K562 (cell line): ENCODE measurements at regions not wholly inside any gene's neighbourhood (a gene's known extent, or its start where the extent isn't known, plus 50 kb on each side); places are given as distances from the start of the nearest gene placed in this dataset.

Experiments
- ATAC-seq: fragments of 200-7000 bp; cut with Tn5 transposase; 3 replicates; pipeline ENCODE4 v1.9.1; 2020; ENCODE audit warnings: moderate library complexity
- BruUV-seq: library from RNA; stranded (reverse); fragments of 400-500 nt; replicated peaks from 2 replicates; lab custom pipeline; 2021; lab: Mats Ljungman, UMichigan
- CTCF ChIA-PET: fragments of 300-600 bp; formaldehyde crosslinking; extraction: SDS; loops from one replicate; lab custom pipeline; 2021; ENCODE audit warnings: low intra/inter-chr PET ratio; lab: Yijun Ruan, JAX
- POLR2A ChIA-PET: fragments of 300-600, 350-650 bp; sonication (Branson Sonifier 250); formaldehyde crosslinking; extraction: SDS; loops from one replicate; lab custom pipeline; 2021; ENCODE audit warnings: antibody characterized with exemption, inconsistent platforms; lab: Yijun Ruan, JAX
- DNase-seq, 4 experiments: peaks; one replicate each; pipeline versions ENCODE4 v3.0.0 to v3.0.0-alpha.2; 2011 to 2018; ENCODE audit warnings: low spot score in 3 of 4, mixed read lengths in 3 of 4; ENCODE audit errors: extremely low read depth in 1 of 4
- FAIRE-seq: peaks from 2 replicates; lab custom pipeline; 2011; peaks lifted over from hg19 to GRCh38; lab: Jason Lieb, UNC
- H2AFZ ChIP-seq: 2 replicates; pipeline ENCODE4 v1.6.0; 2011; ENCODE audit warnings: low read depth, low read length, control low read depth, inconsistent platforms
- H3K27ac ChIP-seq: fragments of 200-600 bp; 3 replicates; pipeline ENCODE4 v1.8.0; 2011; ENCODE audit warnings: low read depth, mild to moderate bottlenecking, control low read depth, inconsistent platforms, low read length, moderate library complexity, mixed read lengths; ENCODE audit errors: extremely low read depth
- H3K27me3 ChIP-seq, 2 experiments: fragments of 300-600 bp in 1 of 2; 2 replicates in 1 of 2; 3 replicates in 1 of 2; pipeline versions ENCODE4 v1.6.0 to v1.8.0; 2011; ENCODE audit warnings: inconsistent platforms in 2 of 2, low read length in 2 of 2, mild to moderate bottlenecking in 1 of 2, mixed read lengths in 1 of 2, moderate library complexity in 1 of 2; ENCODE audit not compliant: control insufficient read depth in 2 of 2, insufficient read depth in 2 of 2
- H3K36me3 ChIP-seq: fragments of 300-600 bp; 3 replicates; pipeline ENCODE4 v1.8.0; 2011; ENCODE audit warnings: mild to moderate bottlenecking, low read length, inconsistent platforms; ENCODE audit not compliant: control insufficient read depth, insufficient read depth
- H3K4me1 ChIP-seq, 2 experiments: fragments of 200-600 bp in 1 of 2; replicated peaks in 1 of 2; 2 replicates in 1 of 2; 3 replicates in 1 of 2; pipeline versions ENCODE4 v1.5.1 to v1.8.0; 2011; ENCODE audit warnings: inconsistent platforms in 2 of 2, low read length in 2 of 2, mild to moderate bottlenecking in 1 of 2, mixed read lengths in 1 of 2, moderate library complexity in 1 of 2; ENCODE audit not compliant: control insufficient read depth in 2 of 2, insufficient read depth in 2 of 2
- H3K4me2 ChIP-seq: 2 replicates; pipeline ENCODE4 v1.6.1; 2011; ENCODE audit warnings: low read length, control low read depth, inconsistent platforms, mixed read lengths; ENCODE audit not compliant: insufficient read depth
- H3K4me3 ChIP-seq: fragments of 200-600 bp; sonication (generic), shearing (Covaris generic); 2 replicates; pipeline ENCODE4 v1.5.1; 2016; ENCODE audit warnings: control low read depth, inconsistent platforms
- H3K79me2 ChIP-seq: fragments of 200-600 bp; 3 replicates; pipeline ENCODE4 v1.8.0; 2011; ENCODE audit warnings: low read length, inconsistent platforms; ENCODE audit not compliant: control insufficient read depth, insufficient read depth
- H3K9ac ChIP-seq, 2 experiments: 2 replicates each; pipeline versions ENCODE4 v1.6.0 to v1.6.1; 2011; ENCODE audit warnings: low read depth in 2 of 2, low read length in 2 of 2, control low read depth in 1 of 2, inconsistent platforms in 1 of 2, mild to moderate bottlenecking in 1 of 2, mixed read lengths in 1 of 2; ENCODE audit not compliant: insufficient read depth in 1 of 2
- H3K9me1 ChIP-seq: one replicate; pipeline ENCODE4 v1.6.0; 2011; ENCODE audit warnings: inconsistent platforms, mild to moderate bottlenecking, low read length, moderate library complexity; ENCODE audit not compliant: control insufficient read depth, insufficient read depth
- H3K9me3 ChIP-seq: replicated peaks from 2 replicates; pipeline ENCODE4 v1.5.1; 2011; ENCODE audit warnings: low read depth, low read length, inconsistent platforms; ENCODE audit not compliant: control insufficient read depth, insufficient read depth
- H4K20me1 ChIP-seq: replicated peaks from 2 replicates; pipeline ENCODE4 v1.6.1; 2011; ENCODE audit warnings: low read length, inconsistent platforms, mixed read lengths; ENCODE audit not compliant: control insufficient read depth, insufficient read depth
- DMBX1 ChIP-seq: fragments of 250-450 bp; sonication (Bioruptor Pico); IDR thresholded peaks from 2 replicates; pipeline ENCODE4 v1.8.0; 2022; ENCODE audit warnings: inconsistent platforms, mild to moderate bottlenecking, moderate library complexity, borderline replicate concordance
- NR1H2 ChIP-seq: sonication (generic); formaldehyde crosslinking; IDR thresholded peaks from 2 replicates; pipeline ENCODE4 v1.4.0; 2020; ENCODE audit warnings: mild to moderate bottlenecking, missing genetic modification reagents
- SMAD1 ChIP-seq: fragments of 150-350 bp; IDR thresholded peaks from 2 replicates; pipeline ENCODE4 v1.6.1; 2014; ENCODE audit warnings: low read length, low read depth; ENCODE audit not compliant: partially characterized antibody
- ZBTB1 ChIP-seq: sonication (generic); formaldehyde crosslinking; IDR thresholded peaks from 2 replicates; pipeline ENCODE4 v1.8.1; 2023; ENCODE audit warnings: missing genetic modification reagents, low read depth, mild to moderate bottlenecking, borderline replicate concordance
- ZFP30 ChIP-seq: fragments of 250-450 bp; sonication (Bioruptor Pico); IDR thresholded peaks from 2 replicates; pipeline ENCODE4 v1.8.0; 2022; ENCODE audit warnings: moderate library complexity, mild to moderate bottlenecking, inconsistent platforms, borderline replicate concordance
- ZNF507 ChIP-seq: conservative IDR thresholded peaks from 2 replicates; pipeline ENCODE4 v1.6.1; 2017; ENCODE audit warnings: missing genetic modification characterization, missing compliant biosample characterization
- ZNF740 ChIP-seq, 3 experiments: fragments of 200-800 bp in 1 of 3; sonication (Bioruptor generic) in 1 of 3; sonication (generic) in 1 of 3; formaldehyde crosslinking in 1 of 3; IDR thresholded peaks; 2 replicates each; pipeline versions ENCODE4 v1.6.1 to v1.8.0; 2016 to 2022; ENCODE audit warnings: mild to moderate bottlenecking in 2 of 3, missing compliant biosample characterization in 2 of 3, missing genetic modification characterization in 2 of 3, missing genetic modification reagents in 1 of 3
- WGBS: fragments of 100-300 bp; shearing (Covaris generic); methylation state at CpG from one replicate; pipeline ENCODE4 v1.1.6; 2016; ENCODE audit warnings: low coverage, mixed read lengths; ENCODE audit not compliant: insufficient coverage; ENCODE audit errors: missing lambda C conversion rate; 5-methylcytosine and 5-hydroxymethylcytosine counted together
- in situ Hi-C: fragments of 300-500 bp; cut with MboI; formaldehyde crosslinking; loops from 4 replicates; pipeline ENCODE4 v1.15.0; 2018; ENCODE audit warnings: inconsistent platforms, mixed read lengths
- intact Hi-C: fragments of 100-400 bp; cut with micrococcal nuclease; formaldehyde crosslinking; loops from 2 replicates; pipeline ENCODE4 v1.14.2; 2022

DNA sequence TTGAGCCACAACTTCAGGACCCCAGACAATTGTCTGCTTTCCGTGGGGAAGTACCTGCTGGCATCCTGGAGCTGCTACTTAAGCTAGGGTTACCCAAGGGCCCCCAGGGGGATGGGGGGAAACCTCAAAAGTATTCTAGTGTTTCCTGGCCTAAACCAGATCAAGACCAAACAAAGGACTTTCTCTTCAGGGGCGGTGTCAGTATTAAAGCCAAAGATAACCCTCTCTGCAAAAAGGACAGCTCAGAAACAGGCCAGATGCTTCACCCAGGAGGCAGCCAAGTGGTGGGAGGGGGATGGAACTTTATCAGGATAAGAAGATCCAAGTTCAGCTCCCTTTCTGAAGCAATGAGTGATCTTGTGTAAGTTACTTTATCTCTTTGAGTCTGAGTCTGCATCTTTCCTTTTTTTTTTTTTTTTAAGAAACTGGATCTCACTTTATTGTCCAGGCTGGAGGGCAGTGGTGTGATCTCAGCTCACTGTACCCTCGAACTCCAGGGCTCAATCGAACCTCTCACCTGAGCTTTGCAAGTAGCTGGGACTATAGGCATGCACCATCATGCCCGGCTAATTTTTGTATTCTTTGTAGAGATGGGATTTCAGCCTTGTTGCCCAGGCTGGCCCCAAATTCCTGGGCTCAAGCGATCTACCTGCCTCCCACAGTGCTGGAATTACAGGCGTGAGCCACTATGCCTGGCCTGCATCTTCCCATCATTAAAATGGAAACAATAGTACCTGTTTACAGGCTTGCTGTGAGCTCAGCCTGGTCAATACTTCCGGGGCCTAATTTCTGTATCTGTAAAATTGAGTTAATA lies 151.8 kb upstream of the PTPRM start (continued):
- TF ChIP-seq ZNF740 (CRISPR knock-in tag; IDR thresholded peaks at IDR 0.05) (no peak), ZNF740 (tag; IDR thresholded peaks at IDR 0.05) (no peak)

- POLR2A ChIA-PET = interaction anchor here (0.7 kb wide), 1 partner anchor 149 kb away, joined by 3 read pairs; no protein-coding TSS in a partner anchor
- WGBS = 0% methylated on average over 4 of the region's 4 CpGs
- H3K4me1 ChIP-seq = no peaks in the 10 kb centered on the region; a peak in 1 of 5 replicates
- TF ChIP-seq ZBTB1 (no peak), NR1H2 (CRISPR knock-in tag) (no peak), ZFP30 (no peak), ZNF507 (tag) (no peak), SMAD1 (no peak), DMBX1 (CRISPR knock-in tag) (no peak)
- TF ChIP-seq, all 486 proteins: peak for 0
- no peaks in the 10 kb centered on the region for H3K9me1 ChIP-seq
- H3K36me3 ChIP-seq = no peaks in the 10 kb centered on the region
- in situ Hi-C loops (no loop called here), intact Hi-C loops (no loop called here)
- H4K20me1 ChIP-seq = no peaks in the 10 kb centered on the region
- H3K27me3 ChIP-seq = no peaks in the 10 kb centered on the region; a peak in 1 of 5 replicates
- H2AFZ ChIP-seq = no peak overlapping the region
- H3K4me2 ChIP-seq = no peak overlapping the region
- DNase-seq (no peak), ATAC-seq (no peak), FAIRE-seq (no peak)
- no TSS peak for BruUV-seq
- H3K79me2 ChIP-seq = no peaks in the 10 kb centered on the region
- H3K4me3 ChIP-seq = no peak overlapping the region
- no peak overlapping the region for H3K27ac ChIP-seq
- no peak overlapping the region for H3K9ac ChIP-seq
- CTCF ChIA-PET = no interaction called here
- no peaks in the 10 kb centered on the region for H3K9me3 ChIP-seq
Observed at GRCh38 chr18:7417727-7418126, 149.4 kb upstream of the PTPRM start.
